T-helper 1 cell treated with Interleukin-12 subunit alpha and Interleukin-12 subunit beta and Interleukin-4 antibody, amounts not matched to agents 30 ng/mL and 1 ng/mL, for 36 hours (primary cell): ENCODE measurements at regions not wholly inside any gene's neighbourhood (a gene's known extent, or its start where the extent isn't known, plus 50 kb on each side); places are given as distances from the start of the nearest gene placed in this dataset.
"Not testable (repeated sequence)": the region's sequence is repeated elsewhere in the genome, so short reads cannot be mapped to it uniquely, and the experiment has no call there.

Source experiments
- intact Hi-C: fragments of 100-400 bp; cut with micrococcal nuclease; formaldehyde crosslinking; loops from one replicate; pipeline ENCODE4 v1.15.1; 2024

DNA sequence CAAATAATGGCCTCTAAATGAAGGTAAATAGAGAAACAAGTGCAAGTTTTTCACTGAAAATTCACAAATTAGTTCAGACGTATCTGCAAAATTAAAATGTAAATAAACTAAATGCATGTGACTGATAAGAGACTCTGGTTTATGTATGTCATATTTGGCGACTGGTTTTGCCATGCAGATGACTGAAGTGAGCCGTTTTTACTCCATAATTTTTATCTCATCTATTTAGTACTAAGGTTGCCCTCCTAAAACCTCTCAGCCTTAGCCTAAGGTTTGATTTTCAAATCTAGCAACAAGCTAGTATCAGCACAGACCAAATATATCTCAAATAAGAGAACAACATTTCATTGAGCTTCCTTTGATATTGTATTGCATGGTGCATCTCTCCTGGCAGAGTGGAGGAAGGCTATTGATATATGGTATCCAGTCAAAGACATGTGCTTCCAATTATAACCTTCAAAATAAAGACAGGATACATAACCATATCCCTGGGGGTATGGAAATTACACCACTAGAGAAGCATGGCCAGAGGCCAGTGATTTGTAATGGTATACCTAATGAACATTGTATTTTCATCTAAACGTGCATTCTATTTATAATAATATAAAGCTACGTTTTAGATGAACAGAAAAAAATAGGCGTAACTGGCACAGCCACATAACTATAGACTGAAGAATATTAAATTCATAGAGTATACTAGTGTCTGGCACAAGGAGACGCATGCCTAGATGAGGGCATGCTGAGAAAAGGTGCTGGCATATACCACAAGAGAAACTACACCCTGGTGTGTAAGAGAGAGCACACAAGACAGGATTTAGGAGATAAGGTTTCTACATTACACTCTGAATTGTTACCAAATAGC is 392.6 kb upstream of the INTU start:
- intact Hi-C loops: no loop called here

DNA sequence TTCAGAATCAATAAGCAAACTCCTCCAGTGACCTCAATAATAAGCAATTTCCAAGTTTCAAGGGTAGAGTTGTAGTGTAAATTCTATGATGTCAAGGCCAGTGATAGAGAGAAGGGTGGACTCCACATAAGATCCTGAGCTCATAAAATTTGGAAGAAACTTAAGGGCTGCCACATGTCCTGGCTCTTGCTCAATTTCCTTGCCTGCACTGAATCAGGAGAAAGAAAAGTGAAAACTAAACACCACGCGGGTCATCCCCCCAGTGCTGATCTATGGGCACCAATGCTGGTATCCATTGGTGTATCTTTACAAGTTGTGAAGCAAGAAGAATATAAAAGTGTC is 392.0 kb upstream of the INTU start:
- intact Hi-C loops: no loop called here

GRCh38 chr4:127244515-127244914 is 388.2 kb upstream of the INTU start:
- intact Hi-C loops: no loop called here

GRCh38 chr4:127246963-127247952 is 385.5 kb upstream of the INTU start:
- intact Hi-C loops: no loop called here

- intact Hi-C loops: no loop called here
Measured at GRCh38 chr4:127249066-127249766, 383.5 kb upstream of the INTU start.

DNA sequence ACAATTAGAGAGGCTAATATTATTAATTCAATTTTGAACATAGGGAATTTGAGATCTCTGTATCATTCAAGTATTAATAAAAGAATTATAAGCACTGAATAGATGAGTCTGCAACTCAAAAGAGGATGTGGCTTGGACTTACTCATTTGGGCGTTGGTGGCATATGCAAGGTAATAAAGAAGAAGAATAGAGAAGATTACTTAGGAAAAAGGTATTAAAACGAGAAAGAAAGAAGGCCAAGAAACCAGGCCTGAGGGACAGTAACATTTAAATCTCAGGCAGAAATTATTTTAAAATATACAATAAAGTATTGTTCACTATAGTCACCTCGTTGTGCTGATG is 383.0 kb upstream of the INTU start:
- intact Hi-C loops: no loop called here

- intact Hi-C loops: no loop called here
Measured at GRCh38 chr4:127250577-127250976, 382.2 kb upstream of the INTU start.

DNA sequence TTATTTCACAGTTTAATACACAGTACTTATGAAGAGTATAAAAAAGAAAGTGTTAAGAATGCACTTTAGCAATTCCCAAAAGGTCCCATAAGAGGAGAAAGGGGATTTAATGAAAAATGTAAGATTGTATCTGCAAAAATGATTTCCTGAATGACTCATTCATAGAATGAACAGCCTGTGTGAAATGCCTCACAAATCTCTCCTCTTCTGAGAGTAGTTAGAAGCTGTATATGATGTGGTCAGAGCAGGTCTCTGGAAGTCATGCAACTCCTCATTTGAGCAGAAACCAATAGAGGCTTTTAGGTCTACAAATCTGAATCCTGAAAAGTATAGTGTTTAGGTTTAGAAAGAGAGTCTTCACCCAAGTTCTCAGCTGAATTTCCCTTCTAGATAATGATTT is 381.3 kb upstream of the INTU start:
- intact Hi-C loops: no loop called here

DNA sequence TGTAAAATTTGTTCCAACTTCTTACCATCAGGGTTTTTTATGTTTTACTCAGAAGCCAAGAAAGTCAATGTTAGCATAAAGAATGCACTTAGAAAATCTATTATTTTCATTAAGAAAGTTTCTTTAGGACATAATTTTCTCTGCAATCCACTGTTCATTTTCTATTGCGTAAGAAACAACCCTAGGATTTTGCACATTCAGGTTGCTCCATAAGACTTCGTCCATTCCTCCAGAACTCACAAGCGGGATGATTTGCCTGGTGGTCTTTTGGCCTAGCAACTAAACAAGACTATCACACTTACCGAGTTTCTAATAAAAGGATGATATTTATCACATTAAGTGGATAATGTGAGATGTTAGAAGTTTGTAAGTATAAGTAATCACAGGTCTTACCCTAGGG is 376.3 kb upstream of the INTU start:
- intact Hi-C loops: no loop called here

DNA sequence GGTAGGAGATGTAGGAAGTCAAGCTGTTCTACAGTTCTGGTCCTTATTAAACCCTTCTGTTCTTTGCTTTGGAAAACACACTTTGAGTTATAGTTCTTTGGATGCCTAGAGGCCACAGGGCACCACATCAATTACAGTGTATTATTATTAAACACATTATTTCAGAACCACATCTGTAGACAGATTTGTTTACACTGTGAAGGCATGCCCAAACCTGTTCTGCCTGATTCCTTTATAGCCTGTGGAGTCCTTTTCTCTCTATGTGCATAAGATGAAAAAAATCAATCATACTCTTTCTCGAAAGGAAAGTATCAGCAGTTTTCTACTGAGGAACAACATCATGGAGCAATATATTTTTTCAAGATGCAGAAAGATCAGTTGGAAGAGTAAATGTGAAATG is 371.3 kb upstream of the INTU start:
- intact Hi-C loops: no loop called here

DNA sequence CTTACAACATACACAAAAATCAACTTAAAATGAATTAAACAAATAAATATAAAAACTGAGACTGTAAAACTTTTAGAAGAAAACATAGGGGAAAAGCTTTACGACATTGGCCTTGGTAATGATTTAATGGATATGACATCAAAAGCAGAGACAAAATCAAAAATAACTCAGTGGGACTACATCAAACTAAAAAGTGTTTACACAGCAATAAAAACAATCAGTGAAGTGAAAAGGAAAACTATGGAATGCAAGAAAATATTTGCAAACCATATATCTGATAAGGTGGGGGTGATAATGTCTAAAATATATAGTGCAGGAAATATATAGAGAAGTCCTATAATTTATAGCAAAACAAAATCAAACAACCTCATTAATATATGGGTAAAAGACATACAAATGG is 364.4 kb upstream of the INTU start:
- intact Hi-C loops: no loop called here

- intact Hi-C loops: not testable (repeated sequence)
Measured at GRCh38 chr4:127277023-127277422, 355.7 kb upstream of the INTU start.

GRCh38 chr4:127284236-127284635 is 348.5 kb upstream of the INTU start:
- intact Hi-C loops: no loop called here

DNA sequence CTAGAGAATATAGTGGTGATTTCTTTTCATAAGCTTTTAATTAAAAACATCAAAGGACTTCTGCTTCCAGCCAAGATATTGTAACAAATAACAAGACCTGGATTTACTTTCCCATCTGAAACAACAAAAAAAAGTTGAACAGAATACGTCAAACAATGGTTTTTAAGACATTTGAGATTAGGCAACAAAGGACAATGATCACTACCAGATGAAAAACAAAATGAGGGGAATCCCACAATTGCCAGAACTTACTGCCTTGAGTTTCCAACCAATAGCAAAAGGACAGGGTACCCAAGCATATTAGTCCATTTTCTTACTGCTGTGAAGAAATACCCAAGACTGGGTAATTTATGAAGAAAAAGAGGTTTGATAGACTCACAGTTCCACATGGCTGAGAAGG is 341.4 kb upstream of the INTU start:
- intact Hi-C loops: no loop called here

DNA sequence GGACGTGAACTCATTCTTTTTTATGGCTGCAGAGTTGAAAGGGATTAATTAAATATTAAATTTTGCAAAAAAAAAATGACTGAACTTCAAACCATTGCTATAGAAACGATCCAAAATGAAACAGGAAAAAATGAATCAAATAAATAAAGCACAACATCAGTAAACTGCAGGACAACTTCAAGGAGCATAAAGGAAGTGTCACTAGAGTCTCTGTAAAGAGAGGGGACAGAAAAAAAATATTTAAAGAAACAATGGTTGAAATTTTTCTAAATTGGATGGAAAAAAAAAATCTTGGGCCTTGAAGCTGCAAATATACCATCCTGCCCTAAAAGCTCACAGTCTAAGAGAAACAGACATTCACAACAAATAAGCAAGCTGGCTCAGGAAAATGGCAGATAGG is 339.3 kb upstream of the INTU start:
- intact Hi-C loops: no loop called here

DNA sequence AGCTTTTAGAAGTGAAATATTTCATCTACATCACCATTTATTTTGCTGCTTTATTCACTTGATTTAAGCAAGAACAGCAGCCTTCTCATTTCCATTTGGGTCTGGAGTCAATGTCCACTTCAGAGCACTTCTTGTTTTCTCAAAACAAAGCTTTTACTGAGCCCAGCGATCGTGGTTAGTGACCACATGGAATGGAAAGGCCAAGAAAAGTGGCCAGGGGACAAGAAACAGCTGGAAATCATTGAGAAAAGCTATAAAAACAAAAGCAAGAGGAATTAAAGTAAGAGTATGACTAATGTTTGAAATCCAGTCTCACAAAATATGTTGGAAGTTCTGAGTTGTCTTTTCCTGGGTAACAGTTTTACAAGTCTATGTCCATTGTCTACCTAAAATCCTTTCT is 328.4 kb upstream of the INTU start:
- intact Hi-C loops: no loop called here

DNA sequence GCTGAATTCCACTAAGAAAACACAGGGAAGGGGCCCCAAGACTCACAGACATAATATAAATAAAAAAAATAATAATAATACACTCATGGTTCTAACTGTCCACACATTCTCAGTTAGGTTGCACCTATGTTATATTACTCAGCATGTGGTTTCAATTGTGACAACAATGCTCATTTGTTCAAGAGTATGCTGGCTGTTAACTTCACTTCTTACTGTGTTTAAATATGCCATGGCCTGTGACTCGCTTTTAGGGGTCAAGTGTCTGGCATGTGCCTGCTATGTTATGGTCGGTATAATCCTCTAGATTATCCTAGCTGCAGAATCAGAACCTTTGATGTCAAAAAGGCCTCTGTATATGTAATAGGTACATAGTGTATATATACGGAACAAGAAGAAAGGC is 324.8 kb upstream of the INTU start:
- intact Hi-C loops: no loop called here

GRCh38 chr4:127309369-127310102 is 323.2 kb upstream of the INTU start:
- intact Hi-C loops: no loop called here

- intact Hi-C loops: no loop called here
Measured at GRCh38 chr4:127311371-127311770, 321.4 kb upstream of the INTU start.

- intact Hi-C loops: no loop called here
Measured at GRCh38 chr4:127311924-127312323, 320.8 kb upstream of the INTU start.

DNA sequence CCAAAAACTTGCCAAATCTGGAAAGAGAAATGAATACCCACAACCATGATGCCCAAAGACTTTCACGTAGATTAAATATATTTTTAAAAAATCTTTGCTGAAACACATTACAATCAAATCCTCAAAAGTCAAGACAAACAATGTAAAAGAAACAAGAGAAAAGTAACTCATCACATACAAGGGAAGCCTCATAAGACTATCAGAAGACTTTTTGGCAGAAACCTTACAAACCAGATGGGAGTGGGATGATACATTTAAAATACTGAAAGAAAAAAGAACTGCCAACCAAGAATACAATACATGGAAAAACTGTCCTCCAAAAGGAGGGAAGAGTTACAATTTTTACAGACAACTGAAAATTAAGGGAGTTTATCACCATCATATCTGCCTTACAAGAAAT is 319.0 kb upstream of the INTU start:
- intact Hi-C loops: no loop called here
